ENCODE measurements at regions not wholly inside any gene's neighbourhood (a gene's known extent, or its start where the extent isn't known, plus 50 kb on each side); places are given as distances from the start of the nearest gene placed in this dataset.

GRCh38 chr21:39051588-39051949 is 131.7 kb downstream of the PSMG1 start:
- H3K4me3 ChIP-seq (replicated peaks; ENCODE audit: insufficient read depth, low read length), result no peak overlapping the region
- H3K27ac ChIP-seq (replicated peaks), result no peak overlapping the region
- no peak for TF ChIP-seq SPI1 (IDR thresholded peaks at IDR 0.05; ENCODE audit: borderline replicate concordance, low read depth)
- TF ChIP-seq REST (IDR thresholded peaks at IDR 0.05; ENCODE audit: insufficient replicate concordance, low read depth), result no peak
- no peak for TF ChIP-seq POLR2AphosphoS5 (IDR thresholded peaks at IDR 0.05; ENCODE audit: low read depth)
- no peak for TF ChIP-seq CTCF (IDR thresholded peaks at IDR 0.05; ENCODE audit: insufficient read depth, low read length)
- TF ChIP-seq GABPA (IDR thresholded peaks at IDR 0.05; ENCODE audit: low read depth), result no peak
- H3K27me3 ChIP-seq (ENCODE audit: insufficient read depth, poor library complexity, severe bottlenecking), result no peaks in the 10 kb centered on the region
- no peak for DNase-seq (ENCODE audit: low read depth in 1 of 2, low spot score in 1 of 2)

- H3K27me3 ChIP-seq (ENCODE audit: insufficient read depth, poor library complexity, severe bottlenecking), result no peaks in the 10 kb centered on the region
- DNase-seq (ENCODE audit: low read depth in 1 of 2, low spot score in 1 of 2), result no peak
- TF ChIP-seq CTCF (IDR thresholded peaks at IDR 0.05; ENCODE audit: insufficient read depth, low read length) (no peak), REST (IDR thresholded peaks at IDR 0.05; ENCODE audit: insufficient replicate concordance, low read depth) (no peak), SPI1 (IDR thresholded peaks at IDR 0.05; ENCODE audit: borderline replicate concordance, low read depth) (no peak), GABPA (IDR thresholded peaks at IDR 0.05; ENCODE audit: low read depth) (no peak), POLR2AphosphoS5 (IDR thresholded peaks at IDR 0.05; ENCODE audit: low read depth) (no peak)
- H3K27ac ChIP-seq (replicated peaks), result no peak overlapping the region
- H3K4me3 ChIP-seq (replicated peaks; ENCODE audit: insufficient read depth, low read length), result no peak overlapping the region
Measured at GRCh38 chr21:39050841-39051587, 132.2 kb downstream of the PSMG1 start.

GRCh38 chr21:39048574-39048973 is 134.7 kb downstream of the PSMG1 start:
- H3K27ac ChIP-seq (replicated peaks), result no peak overlapping the region
- no peaks in the 10 kb centered on the region for H3K27me3 ChIP-seq (ENCODE audit: insufficient read depth, poor library complexity, severe bottlenecking)
- no peak overlapping the region for H3K4me3 ChIP-seq (replicated peaks; ENCODE audit: insufficient read depth, low read length)
- DNase-seq (ENCODE audit: low read depth in 1 of 2, low spot score in 1 of 2), result no peak
- TF ChIP-seq SPI1 (IDR thresholded peaks at IDR 0.05; ENCODE audit: borderline replicate concordance, low read depth) (no peak), GABPA (IDR thresholded peaks at IDR 0.05; ENCODE audit: low read depth) (no peak), POLR2AphosphoS5 (IDR thresholded peaks at IDR 0.05; ENCODE audit: low read depth) (no peak), REST (IDR thresholded peaks at IDR 0.05; ENCODE audit: insufficient replicate concordance, low read depth) (no peak), CTCF (IDR thresholded peaks at IDR 0.05; ENCODE audit: insufficient read depth, low read length) (no peak)

All from HL-60 (cell line).